ENCODE measurements at regions not wholly inside any gene's neighbourhood (a gene's known extent, or its start where the extent isn't known, plus 50 kb on each side); places are given as distances from the start of the nearest gene placed in this dataset.

DNA sequence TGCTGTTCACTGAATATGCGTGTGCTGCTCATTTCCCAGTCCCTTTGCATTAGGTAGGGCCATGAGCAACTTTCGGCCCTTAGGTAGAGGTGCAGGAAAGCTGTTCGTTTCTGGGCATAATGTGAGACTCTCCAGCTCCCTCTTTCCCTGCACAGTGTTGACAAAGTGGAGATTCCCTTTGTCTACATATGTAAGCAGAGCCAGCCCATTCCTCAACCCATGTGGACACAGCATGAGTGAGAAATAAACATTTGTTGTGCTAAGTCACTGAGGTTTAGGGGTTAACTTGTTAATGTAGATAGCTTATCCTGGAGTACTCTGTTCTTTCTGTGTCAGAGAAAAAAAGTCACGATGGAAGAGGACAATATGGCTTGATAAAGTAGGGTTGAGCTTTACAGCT lies 343.8 kb downstream of the PSAT1 start (continued):
- TF ChIP-seq BRCA1 (IDR thresholded peaks at IDR 0.05; ENCODE audit: low read depth, low read length): no peak
- TF ChIP-seq KDM4A (IDR thresholded peaks at IDR 0.05; ENCODE audit: low read depth, low read length, severe bottlenecking): no peak
- no peak for TF ChIP-seq POU5F1 (IDR thresholded peaks at IDR 0.05; ENCODE audit: low read depth, low read length)
- TF ChIP-seq CTBP2 (IDR thresholded peaks at IDR 0.05; ENCODE audit: borderline replicate concordance, insufficient read depth, insufficient read length, low read length): no peak
- no peak for TF ChIP-seq TAF7 (optimal IDR thresholded peaks at IDR 0.05; ENCODE audit: borderline replicate concordance, low read depth, low read length)
- TF ChIP-seq TAF1 (IDR thresholded peaks at IDR 0.05; ENCODE audit: low read depth, low read length): no peak
